ENCODE measurements at regions not wholly inside any gene's neighbourhood (a gene's known extent, or its start where the extent isn't known, plus 50 kb on each side); places are given as distances from the start of the nearest gene placed in this dataset.

DNA sequence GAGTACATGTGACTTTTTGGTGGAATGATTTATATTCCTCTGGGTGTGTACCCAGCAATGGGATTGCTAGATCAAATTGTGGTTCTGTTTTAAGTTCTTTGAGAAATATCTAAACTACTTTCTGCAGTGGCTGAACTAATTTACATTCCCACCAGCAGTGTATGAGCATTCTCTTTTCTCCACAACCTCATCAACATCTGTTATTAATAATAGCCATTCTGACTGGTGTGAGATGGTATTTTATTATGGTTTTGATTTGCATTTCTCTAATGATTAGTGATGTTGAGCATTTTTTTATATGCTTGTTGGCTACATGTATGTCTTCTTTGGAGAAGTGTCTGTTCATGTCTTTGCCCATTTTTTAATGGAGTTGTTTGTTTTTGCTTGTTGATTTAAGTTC lies 267.4 kb upstream of the NT5C1B start:
- TF ChIP-seq SMC3 (conservative IDR thresholded peaks at IDR 0.05; ENCODE audit: poor library complexity) (no peak), POLR2AphosphoS5 (IDR thresholded peaks at IDR 0.05) (no peak), EP300 (conservative IDR thresholded peaks at IDR 0.05; ENCODE audit: poor library complexity, severe bottlenecking) (no peak), EZH2 (IDR thresholded peaks at IDR 0.05; ENCODE audit: borderline replicate concordance, insufficient read depth, low read length, poor library complexity, severe bottlenecking) (no peak), MXI1 (conservative IDR thresholded peaks at IDR 0.05; ENCODE audit: poor library complexity, severe bottlenecking) (no peak), RAD21 (conservative IDR thresholded peaks at IDR 0.05) (no peak), TAF1 (IDR thresholded peaks at IDR 0.05; ENCODE audit: low read depth) (no peak)
- TF ChIP-seq, protein P1, sequence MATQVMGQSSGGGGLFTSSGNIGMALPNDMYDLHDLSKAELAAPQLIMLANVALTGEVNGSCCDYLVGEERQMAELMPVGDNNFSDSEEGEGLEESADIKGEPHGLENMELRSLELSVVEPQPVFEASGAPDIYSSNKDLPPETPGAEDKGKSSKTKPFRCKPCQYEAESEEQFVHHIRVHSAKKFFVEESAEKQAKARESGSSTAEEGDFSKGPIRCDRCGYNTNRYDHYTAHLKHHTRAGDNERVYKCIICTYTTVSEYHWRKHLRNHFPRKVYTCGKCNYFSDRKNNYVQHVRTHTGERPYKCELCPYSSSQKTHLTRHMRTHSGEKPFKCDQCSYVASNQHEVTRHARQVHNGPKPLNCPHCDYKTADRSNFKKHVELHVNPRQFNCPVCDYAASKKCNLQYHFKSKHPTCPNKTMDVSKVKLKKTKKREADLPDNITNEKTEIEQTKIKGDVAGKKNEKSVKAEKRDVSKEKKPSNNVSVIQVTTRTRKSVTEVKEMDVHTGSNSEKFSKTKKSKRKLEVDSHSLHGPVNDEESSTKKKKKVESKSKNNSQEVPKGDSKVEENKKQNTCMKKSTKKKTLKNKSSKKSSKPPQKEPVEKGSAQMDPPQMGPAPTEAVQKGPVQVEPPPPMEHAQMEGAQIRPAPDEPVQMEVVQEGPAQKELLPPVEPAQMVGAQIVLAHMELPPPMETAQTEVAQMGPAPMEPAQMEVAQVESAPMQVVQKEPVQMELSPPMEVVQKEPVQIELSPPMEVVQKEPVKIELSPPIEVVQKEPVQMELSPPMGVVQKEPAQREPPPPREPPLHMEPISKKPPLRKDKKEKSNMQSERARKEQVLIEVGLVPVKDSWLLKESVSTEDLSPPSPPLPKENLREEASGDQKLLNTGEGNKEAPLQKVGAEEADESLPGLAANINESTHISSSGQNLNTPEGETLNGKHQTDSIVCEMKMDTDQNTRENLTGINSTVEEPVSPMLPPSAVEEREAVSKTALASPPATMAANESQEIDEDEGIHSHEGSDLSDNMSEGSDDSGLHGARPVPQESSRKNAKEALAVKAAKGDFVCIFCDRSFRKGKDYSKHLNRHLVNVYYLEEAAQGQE (IDR thresholded peaks at IDR 0.05; ENCODE audit: borderline replicate concordance) = no peak
- TF ChIP-seq, protein P2, sequence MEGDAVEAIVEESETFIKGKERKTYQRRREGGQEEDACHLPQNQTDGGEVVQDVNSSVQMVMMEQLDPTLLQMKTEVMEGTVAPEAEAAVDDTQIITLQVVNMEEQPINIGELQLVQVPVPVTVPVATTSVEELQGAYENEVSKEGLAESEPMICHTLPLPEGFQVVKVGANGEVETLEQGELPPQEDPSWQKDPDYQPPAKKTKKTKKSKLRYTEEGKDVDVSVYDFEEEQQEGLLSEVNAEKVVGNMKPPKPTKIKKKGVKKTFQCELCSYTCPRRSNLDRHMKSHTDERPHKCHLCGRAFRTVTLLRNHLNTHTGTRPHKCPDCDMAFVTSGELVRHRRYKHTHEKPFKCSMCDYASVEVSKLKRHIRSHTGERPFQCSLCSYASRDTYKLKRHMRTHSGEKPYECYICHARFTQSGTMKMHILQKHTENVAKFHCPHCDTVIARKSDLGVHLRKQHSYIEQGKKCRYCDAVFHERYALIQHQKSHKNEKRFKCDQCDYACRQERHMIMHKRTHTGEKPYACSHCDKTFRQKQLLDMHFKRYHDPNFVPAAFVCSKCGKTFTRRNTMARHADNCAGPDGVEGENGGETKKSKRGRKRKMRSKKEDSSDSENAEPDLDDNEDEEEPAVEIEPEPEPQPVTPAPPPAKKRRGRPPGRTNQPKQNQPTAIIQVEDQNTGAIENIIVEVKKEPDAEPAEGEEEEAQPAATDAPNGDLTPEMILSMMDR (IDR thresholded peaks at IDR 0.05; ENCODE audit: poor library complexity, severe bottlenecking) = no peak
- Histone ChIP-seq H4K20me1 (ENCODE audit: insufficient read depth) (no peaks in the 10 kb centered on the region), H3K9ac (ENCODE audit: low read length) (no peak overlapping the region), H3K9me2 (ENCODE audit: insufficient read depth, low read length) (no peaks in the 10 kb centered on the region), H3K9me3 (ENCODE audit: low read length) (no peaks in the 10 kb centered on the region), H3K4me2 (ENCODE audit: low read length) (no peak overlapping the region), H3K27me3 (ENCODE audit: insufficient read depth, low read depth, low read length) (no peaks in the 10 kb centered on the region), H3K36me3 (ENCODE audit: insufficient read depth, low read length) (no peaks in the 10 kb centered on the region), H3K79me2 (replicated peaks; ENCODE audit: insufficient read depth, low read length) (no peaks in the 10 kb centered on the region), H3K27ac (ENCODE audit: low read length) (no peak overlapping the region), H3F3A (ENCODE audit: insufficient read depth, low read length, poor library complexity, severe bottlenecking) (no peaks in the 10 kb centered on the region), H3K4me3 (ENCODE audit: low read length) (no peak overlapping the region), H2AFZ (ENCODE audit: low read depth, low read length) (no peak overlapping the region)

DNA sequence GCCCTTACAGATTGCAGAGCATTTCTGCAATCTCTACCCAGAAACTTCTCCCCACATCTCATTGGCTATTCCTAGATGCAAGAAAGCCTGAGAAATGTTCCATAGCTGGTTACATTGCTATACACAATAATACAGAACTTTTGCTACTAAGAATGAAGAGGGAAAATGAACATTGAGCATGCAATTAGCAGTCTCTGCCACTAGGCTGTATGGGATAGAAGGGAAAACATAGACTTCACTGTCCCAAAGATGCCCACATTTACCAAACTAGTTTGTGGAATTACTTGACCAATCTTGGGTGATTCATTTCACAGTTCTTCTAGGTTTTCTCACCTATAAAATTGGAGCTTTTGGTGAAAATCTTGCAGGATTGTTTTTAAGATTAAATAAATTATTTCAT lies 265.7 kb upstream of the NT5C1B start:
- no peaks in the 10 kb centered on the region for H3K9me2 ChIP-seq (ENCODE audit: insufficient read depth, low read length)

More for the DNA sequence above, 265.7 kb upstream of the NT5C1B start:
- H3K27ac ChIP-seq (ENCODE audit: low read length) = no peak overlapping the region
- no peaks in the 10 kb centered on the region for H3F3A ChIP-seq (ENCODE audit: insufficient read depth, low read length, poor library complexity, severe bottlenecking)
- H3K36me3 ChIP-seq (ENCODE audit: insufficient read depth, low read length) = no peaks in the 10 kb centered on the region
- no peak for TF ChIP-seq MXI1 (conservative IDR thresholded peaks at IDR 0.05; ENCODE audit: poor library complexity, severe bottlenecking)
- TF ChIP-seq SMC3 (conservative IDR thresholded peaks at IDR 0.05; ENCODE audit: poor library complexity) = no peak
- TF ChIP-seq, protein P1 (IDR thresholded peaks at IDR 0.05; ENCODE audit: borderline replicate concordance) = no peak
- TF ChIP-seq, protein P2 (IDR thresholded peaks at IDR 0.05; ENCODE audit: poor library complexity, severe bottlenecking) = no peak
- no peaks in the 10 kb centered on the region for H3K9me3 ChIP-seq (ENCODE audit: low read length)
- H3K27me3 ChIP-seq (ENCODE audit: insufficient read depth, low read depth, low read length) = no peaks in the 10 kb centered on the region
- no peaks in the 10 kb centered on the region for H3K79me2 ChIP-seq (replicated peaks; ENCODE audit: insufficient read depth, low read length)
- no peak overlapping the region for H2AFZ ChIP-seq (ENCODE audit: low read depth, low read length)
- no peak overlapping the region for H3K4me3 ChIP-seq (ENCODE audit: low read length)
- H4K20me1 ChIP-seq (ENCODE audit: insufficient read depth) = no peaks in the 10 kb centered on the region
- H3K4me2 ChIP-seq (ENCODE audit: low read length) = no peak overlapping the region
- no peak overlapping the region for H3K9ac ChIP-seq (ENCODE audit: low read length)

Measured in neural cell (in vitro differentiated cells).